HFF-Myc (cell line): ENCODE measurements at regions not wholly inside any gene's neighbourhood (a gene's known extent, or its start where the extent isn't known, plus 50 kb on each side); places are given as distances from the start of the nearest gene placed in this dataset.

Source experiments
- DNase-seq: peaks from one replicate; pipeline ENCODE4 v3.0.0-alpha.2; 2011; ENCODE audit warnings: low read depth; ENCODE audit errors: extremely low read depth
- H3K4me3 ChIP-seq: replicated peaks from 2 replicates; pipeline ENCODE4 v1.5.1; 2011; ENCODE audit warnings: low read depth, mild to moderate bottlenecking, control low read depth, low read length
- CTCF ChIP-seq: IDR thresholded peaks from 2 replicates; pipeline ENCODE4 v1.5.1; 2012; ENCODE audit warnings: mild to moderate bottlenecking, low read depth, low read length, control low read depth; ENCODE audit errors: missing control alignments

- no peak overlapping the region for H3K4me3 ChIP-seq
- TF ChIP-seq CTCF = no peak
- no peak for DNase-seq
Measured at GRCh38 chr6:125529061-125529460, 220.4 kb upstream of the HEY2 start.

GRCh38 chr6:125533710-125534397 is 215.6 kb upstream of the HEY2 start:
- no peak overlapping the region for H3K4me3 ChIP-seq
- TF ChIP-seq CTCF = no peak
- no peak for DNase-seq

- no peak for DNase-seq
- no peak overlapping the region for H3K4me3 ChIP-seq
- TF ChIP-seq CTCF = no peak
Measured at GRCh38 chr6:125534430-125535263, 214.8 kb upstream of the HEY2 start.

GRCh38 chr6:125537090-125537489 is 212.3 kb upstream of the HEY2 start:
- no peak for TF ChIP-seq CTCF
- no peak for DNase-seq
- no peak overlapping the region for H3K4me3 ChIP-seq

- DNase-seq = no peak
- H3K4me3 ChIP-seq = no peak overlapping the region
- no peak for TF ChIP-seq CTCF
Measured at GRCh38 chr6:125539892-125540291, 209.5 kb upstream of the HEY2 start.

- H3K4me3 ChIP-seq = no peak overlapping the region
- no peak for TF ChIP-seq CTCF
- no peak for DNase-seq
Measured at GRCh38 chr6:125544819-125545218, 204.6 kb upstream of the HEY2 start.
